Fibroblast of the conjunctiva (primary cell): ENCODE measurements at regions not wholly inside any gene's neighbourhood (a gene's known extent, or its start where the extent isn't known, plus 50 kb on each side); places are given as distances from the start of the nearest gene placed in this dataset.

Experiments used
- DNase-seq: peaks from one replicate; pipeline ENCODE4 v3.0.0-alpha.2; 2010; ENCODE audit warnings: low read depth

GRCh38 chr6:6919173-6919572 is 188.6 kb upstream of the RREB1 start:
- no peak for DNase-seq

DNA sequence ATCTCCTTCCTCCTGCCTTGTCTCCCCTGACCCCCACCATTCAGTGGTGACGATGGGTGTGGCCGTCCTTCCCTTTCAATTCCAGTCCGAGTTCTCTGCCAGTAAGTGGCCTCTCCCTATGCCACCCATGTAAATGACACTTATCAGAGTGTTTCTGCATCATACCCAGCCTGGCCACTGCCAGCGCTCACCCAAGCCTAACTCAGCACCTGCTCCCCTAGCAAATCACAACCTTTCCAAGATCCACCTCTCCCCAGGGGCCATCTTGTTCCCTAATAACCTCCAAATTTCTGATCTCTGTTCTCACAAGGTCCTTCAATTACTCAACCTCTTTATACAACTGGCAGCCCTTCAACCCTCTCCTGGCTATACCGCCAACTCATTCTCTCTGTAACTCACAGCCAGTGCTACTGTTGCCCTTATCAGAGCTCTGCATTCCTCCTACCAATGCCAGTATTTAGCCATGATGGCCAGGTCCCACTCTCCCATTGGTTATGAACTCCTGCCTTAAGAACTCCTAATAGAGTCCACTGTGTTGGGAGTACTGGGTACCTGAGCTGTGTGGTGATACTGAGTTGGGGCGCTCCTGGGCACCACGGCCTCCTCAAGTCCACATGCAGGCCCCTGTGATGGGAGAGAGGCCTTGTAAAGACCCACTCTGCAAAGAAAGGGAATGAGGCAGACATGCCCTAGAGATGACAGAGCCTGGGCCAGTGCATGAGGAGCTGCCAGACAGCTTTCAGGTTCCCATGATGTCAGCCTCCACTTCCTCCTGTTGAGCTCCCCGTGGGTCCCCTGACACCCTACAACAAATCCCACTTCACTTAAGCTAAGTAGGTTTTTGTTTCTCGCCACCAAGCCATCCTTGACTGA is 187.4 kb upstream of the RREB1 start:
- DNase-seq = no peak

DNA sequence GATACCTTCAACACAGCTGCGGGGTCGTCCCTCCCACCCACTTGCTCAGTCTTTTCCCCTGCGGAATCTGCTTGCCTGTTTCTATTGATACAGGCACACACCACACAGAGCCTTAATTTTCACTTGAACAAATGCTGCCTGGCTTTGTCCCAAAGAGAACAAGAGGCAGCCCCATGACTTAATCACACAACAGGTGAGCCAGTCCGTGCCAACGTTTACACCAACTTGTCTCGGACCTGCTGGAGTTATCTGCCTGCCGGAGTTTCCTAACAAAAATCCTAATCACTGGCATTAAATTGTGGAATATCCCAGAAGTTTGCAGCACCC is 186.8 kb upstream of the RREB1 start:
- no peak for DNase-seq

DNA sequence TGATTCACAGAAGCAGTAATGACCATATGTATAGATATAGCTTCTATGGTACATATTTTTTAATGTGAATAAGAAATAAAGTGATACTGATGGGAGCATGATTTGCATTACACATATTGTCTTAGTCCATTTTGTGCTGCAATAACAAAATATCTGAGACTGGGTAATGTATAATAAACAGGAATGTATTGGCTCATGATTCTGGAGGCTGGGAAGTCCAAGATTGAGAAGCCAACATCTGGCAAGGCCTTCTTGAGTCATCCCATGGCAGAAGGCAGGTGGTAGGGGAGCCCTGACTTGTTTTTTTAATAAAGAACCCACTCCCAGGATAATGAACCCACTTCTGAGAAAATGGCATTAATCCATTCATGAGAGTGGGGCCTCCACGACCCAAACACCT is 185.6 kb upstream of the RREB1 start:
- DNase-seq = no peak

- DNase-seq = no peak
These were observed 184.2 kb upstream of the RREB1 start for GRCh38 chr6:6923605-6924004.

- DNase-seq = no peak
These were observed 183.1 kb upstream of the RREB1 start for GRCh38 chr6:6924708-6925107.

DNA sequence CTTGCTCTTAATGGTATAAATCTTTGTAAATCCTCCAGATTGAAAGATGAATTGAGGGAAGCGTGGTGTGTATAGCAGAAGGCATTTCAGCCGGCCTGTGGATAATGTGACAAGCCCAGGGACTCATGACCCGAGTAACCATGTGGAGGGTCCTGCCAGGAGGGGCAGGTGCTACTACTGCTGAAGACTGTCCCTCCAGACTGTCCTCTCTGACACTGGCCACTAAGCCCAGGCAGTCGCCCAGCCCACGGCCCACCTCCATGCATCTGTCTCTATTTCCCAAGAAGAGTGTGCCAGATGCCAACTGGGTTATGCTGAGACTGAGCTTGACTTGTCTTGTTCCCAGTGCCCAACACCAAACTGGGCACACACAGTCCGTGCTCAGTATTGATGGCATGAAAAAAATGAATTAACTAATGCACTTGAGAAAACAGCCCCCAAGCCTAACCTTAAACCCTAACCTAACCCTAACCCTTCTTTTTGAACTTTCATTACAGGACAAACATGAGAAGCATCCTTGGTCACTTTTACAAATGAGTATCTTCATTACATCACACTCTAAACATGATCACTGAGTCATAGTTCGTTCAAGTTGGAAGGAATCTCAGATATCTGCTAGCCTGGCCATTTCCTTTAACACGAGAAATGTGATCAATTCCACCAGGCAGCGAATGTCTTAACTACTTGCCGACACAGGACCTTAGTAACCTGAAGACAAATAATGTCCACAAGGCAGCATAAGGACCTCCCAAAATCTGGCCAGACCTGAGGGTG is 182.2 kb upstream of the RREB1 start:
- DNase-seq = no peak

GRCh38 chr6:6926856-6927255 is 180.9 kb upstream of the RREB1 start:
- no peak for DNase-seq

DNA sequence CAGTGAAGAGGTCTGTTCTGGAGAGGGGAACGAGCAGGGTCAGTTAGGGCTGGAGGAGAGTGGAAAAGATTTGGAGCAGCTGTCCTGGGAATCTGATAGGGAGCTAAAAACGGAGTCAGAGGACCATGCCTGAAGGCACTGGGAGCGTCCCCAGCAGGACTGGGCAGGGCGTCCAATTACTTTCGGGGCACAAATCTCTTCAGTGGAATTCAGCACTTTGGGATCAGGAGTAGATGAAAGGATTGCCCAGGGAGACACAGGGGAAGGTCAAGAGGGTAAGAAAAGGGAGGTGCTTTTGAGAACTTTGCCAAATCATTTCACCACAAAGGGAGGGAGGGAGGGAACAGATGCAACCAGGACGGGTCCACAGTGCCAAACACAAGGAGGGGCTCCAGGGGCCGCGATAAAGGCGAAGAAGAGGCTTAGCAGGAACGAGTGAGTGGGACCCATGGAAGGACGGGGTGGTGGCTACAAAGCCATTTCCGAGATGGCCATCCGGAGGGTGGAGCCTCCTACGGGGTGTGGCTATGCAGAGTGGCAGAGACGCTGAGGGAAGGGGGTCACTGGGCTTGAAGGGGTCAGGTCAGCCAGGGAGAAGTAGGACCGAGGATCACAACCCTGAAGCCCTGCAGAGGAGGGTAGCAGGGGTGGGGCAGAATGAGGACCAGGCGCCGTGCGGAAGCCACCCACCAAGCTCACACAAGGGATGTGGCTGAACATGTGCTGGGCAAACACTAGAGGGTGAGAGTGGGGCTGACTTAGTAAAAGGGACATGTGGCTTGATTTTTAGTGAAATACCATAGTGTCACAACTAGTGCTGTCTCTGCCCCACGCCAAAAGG is 180.0 kb upstream of the RREB1 start:
- no peak for DNase-seq

DNA sequence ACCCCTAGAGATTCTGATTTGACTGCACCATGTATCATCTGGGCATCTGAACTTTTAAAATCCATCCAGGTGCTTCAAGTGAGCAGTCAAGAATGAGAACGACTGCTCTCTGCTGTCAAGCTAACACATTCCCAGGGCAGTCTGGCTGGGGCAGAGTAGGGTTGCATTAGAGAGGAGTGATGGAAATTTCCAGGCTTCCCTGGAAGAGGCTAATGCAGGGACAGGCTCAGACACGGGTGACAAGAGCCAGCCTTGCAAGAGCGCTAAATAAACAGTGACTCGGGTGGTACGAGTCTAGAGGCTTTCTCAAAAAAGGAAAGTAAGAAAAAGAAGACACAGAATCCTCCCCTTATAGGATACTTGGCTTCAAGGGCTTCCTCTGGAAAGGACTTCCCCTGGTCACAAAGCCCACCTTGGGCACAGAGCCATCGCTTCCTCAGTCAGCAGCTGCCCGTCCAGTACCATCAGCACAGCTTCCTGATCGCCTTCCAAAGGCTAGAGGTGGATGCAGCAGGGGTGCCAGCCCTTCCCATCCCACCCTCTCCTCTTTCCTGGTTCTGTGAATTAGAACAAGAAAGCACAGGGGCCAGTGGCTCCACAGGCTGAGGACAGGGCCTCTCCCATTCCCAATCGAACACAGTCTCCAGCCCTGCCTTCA is 177.4 kb upstream of the RREB1 start:
- DNase-seq = no peak

DNA sequence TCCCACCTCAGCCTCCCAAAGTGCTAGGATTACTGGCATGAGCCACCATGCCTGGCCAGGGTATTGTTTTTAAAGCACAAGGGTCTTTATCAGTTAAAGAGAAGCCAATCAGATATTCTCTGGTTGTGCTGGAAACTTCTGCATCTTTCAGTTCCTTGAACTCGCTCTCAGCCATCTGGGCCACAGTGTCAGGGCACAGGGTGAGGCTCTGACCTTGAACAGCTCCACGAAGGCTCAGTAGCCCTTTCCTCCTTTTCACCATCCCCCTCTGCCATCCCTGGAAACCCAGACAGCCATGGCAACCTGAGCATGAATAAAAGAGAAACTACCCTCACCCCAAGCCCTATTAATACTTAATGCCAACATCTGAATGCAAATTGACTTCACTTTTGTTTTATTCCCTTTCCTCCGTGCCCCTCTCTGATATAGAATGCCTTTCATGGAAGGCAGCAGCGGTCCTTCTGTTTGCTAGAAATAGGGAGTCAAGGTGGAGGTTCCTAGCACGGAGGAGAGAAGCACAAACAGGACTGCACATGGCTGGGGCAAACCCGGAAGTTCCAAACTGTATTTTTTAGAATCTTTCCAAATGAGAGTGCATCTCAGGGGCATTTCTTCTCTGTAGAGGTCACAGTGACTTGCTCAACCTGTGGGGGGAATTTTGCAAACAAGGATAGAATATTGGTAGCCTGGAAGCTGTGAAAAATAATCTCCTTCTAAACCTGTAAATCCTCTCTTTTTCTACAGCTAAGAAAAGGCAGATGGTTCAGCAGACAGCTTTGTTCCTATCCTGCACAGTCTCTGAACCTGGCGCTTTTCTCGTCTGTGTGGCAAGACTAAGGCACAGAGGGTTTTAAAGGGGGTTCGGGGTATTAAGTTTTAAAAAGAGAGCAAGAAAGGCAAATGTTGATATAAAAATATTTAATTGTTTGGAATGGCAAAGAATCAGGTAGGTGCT is 176.4 kb upstream of the RREB1 start:
- no peak for DNase-seq

- no peak for DNase-seq
These were observed 175.4 kb upstream of the RREB1 start for GRCh38 chr6:6932341-6932740.

GRCh38 chr6:6932968-6933367 is 174.8 kb upstream of the RREB1 start:
- no peak for DNase-seq

DNA sequence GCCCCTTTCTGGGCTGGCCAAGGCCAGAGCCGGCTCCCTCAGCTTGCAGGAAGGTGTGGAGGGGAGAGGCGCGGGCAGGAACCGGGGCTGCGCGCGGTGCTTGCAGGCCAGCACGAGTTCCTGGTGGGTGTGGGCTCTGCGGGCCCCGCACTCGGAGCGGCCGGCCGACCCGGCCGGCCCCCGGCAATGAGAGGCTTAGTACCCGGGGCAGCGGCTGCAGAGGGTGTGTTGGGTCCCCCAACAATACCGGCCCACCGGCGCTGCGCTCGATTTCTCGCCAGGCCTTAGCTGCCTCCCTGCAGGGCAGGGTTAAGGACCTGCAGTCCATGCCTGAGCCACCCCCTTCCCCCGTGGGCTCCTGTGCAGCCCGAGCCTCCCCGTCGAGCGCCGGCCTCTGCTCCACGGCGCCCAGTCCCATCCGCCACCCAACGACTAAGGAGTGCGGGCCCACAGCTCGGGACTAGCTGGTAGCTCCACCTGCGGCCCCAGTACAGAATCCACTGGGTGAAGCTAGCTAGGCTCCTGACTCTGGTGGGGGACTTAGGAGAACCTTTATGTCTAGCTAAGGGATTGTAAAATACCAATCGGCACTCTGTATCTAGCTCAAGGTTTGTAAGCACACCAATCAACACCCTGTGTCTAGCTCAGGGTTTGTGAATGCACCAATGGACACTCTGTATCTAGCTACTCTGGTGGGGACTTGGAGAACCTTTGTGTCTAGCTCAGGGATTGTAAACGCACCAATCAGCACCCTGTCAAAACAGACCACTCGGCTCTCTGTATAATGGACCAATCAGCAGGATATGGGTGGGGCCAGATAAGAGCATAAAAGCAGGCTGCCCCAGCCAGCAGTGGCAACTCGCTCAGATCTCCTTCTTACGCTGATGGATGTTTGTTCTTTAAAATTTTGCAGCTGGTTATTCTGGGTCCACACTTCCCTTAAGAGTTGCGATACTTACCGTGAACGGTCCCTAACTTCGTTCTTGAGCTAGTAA is 167.4 kb upstream of the RREB1 start:
- DNase-seq = no peak

DNA sequence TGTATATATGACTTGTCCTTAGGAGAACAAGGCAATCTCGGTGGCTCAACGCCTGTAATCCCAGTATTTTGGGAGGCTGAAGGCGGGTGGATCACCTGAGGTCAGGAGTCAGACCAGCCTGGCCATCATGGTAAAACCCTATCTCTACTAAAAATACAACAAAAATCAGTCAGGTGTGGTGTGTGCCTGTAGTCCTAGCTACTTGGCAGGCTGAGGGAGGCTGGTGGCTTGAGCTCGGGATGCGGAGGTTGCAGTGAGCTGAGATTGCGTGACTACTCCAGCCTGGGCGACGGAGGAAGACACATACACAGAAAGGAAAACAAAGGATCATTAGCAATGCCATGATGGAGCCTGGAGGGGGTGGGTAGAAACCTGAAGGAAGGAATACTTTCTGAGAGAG is 166.6 kb upstream of the RREB1 start:
- no peak for DNase-seq

DNA sequence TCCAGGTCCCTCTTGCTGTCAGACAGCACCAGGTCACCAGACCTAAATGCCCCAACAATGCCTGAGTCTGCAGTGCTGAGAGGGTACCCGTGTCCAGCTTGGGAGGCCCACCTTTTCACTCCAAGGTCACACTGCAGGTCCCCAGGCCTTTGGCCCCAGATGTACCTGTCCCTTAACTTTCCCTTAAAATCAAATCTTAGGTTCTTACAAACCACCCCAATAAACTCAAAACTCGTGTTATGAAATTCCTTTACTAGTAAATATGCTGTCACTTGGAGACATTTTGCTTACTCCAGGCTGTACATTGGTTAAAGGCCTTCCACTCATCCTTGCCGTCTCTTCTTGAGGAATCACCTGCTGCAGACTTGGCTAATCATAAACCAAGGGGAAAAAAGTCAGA is 165.7 kb upstream of the RREB1 start:
- DNase-seq = no peak

- no peak for DNase-seq
These were observed 164.9 kb upstream of the RREB1 start for GRCh38 chr6:6942831-6943230.

DNA sequence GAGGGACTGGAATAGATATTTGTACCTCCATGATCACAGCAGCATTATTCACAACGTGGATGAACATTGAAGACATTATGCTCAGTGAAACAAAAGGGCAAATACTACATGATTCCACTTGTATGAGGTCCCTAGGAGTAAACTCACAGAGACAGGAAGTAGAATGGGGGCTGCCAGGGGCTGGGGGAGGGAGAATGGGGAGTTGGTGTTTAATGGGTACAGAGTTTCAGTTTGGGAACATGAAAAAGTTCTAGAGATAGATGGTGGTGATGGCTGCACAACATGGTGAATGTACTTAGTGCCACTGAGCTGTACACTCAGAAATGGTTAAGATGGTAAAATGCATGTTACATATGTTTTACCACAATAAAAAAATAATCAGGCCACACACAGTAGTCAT is 164.3 kb upstream of the RREB1 start:
- DNase-seq = no peak
